ENCODE measurements at regions not wholly inside any gene's neighbourhood (a gene's known extent, or its start where the extent isn't known, plus 50 kb on each side); places are given as distances from the start of the nearest gene placed in this dataset.

DNA sequence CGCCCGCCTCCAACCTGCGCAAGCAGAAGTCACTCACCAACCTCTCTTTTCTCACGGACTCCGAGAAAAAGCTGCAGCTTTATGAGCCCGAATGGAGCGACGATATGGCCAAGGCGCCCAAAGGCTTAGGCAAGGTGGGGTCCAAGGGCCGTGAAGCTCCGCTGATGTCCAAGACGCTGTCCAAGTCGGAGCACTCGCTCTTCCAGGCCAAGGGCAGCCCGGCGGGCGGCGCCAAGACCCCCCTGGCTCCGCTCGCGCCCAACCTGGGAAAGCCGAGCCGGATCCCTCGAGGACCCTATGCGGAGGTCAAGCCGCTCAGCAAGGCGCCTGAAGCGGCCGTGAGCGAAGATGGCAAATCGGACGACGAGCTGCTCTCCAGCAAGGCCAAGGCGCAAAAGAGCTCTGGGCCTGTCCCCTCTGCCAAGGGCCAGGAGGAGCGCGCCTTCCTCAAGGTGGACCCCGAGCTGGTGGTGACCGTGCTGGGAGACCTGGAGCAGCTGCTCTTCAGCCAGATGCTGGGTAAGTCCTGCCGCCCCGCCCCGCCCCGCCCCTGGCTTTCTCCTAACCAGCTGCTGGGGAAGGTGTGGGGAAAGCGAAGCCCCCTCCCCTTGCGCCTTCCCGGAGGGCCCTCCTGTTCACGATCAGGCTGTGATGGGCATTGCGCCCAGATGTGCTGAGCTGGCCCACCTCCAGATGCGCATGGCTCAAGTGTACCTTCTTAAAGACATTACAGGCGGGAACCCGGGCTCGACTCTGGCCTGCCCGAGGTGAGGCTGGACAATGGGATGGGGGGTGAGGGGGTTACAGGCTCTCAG lies 110.2 kb downstream of the NAV1 start:
- Histone ChIP-seq H3K4me1 (ENCODE audit: control insufficient read depth in 1 of 2, insufficient read depth in 2 of 2, low read length in 2 of 2) (peaks cover 6 to 31% of the 10 kb centered on the region in 2 donors), H3K27ac (ENCODE audit: low read length) (no peak overlapping the region), H3K27me3 (ENCODE audit: low read depth, low read length) (no peaks in the 10 kb centered on the region), H3K9me3 (ENCODE audit: control insufficient read depth in 1 of 2, low read length in 2 of 2) (no peaks in the 10 kb centered on the region), H3K36me3 (ENCODE audit: control insufficient read depth in 1 of 2, insufficient read depth in 2 of 2, low read length in 2 of 2) (no peaks in the 10 kb centered on the region), H3K4me3 (ENCODE audit: low read depth in 1 of 2, low read length in 2 of 2) (peak overlapping the region; percentile 67 to 72)

GRCh38 chr1:201649761-201650622 lies 111.1 kb downstream of the NAV1 start:
- Histone ChIP-seq H3K9me3 (ENCODE audit: control insufficient read depth in 1 of 2, low read length in 2 of 2) (no peaks in the 10 kb centered on the region), H3K27ac (ENCODE audit: low read length) (peak overlapping the region; percentile 51), H3K4me1 (ENCODE audit: control insufficient read depth in 1 of 2, insufficient read depth in 2 of 2, low read length in 2 of 2) (peaks cover 6 to 31% of the 10 kb centered on the region in 2 donors), H3K4me3 (ENCODE audit: low read depth in 1 of 2, low read length in 2 of 2) (peak overlapping the region; percentile 67 to 72), H3K36me3 (ENCODE audit: control insufficient read depth in 1 of 2, insufficient read depth in 2 of 2, low read length in 2 of 2) (no peaks in the 10 kb centered on the region), H3K27me3 (ENCODE audit: low read depth, low read length) (no peaks in the 10 kb centered on the region)

- H3K27ac ChIP-seq (ENCODE audit: low read length): no peak overlapping the region
- no peaks in the 10 kb centered on the region for H3K9me3 ChIP-seq (ENCODE audit: control insufficient read depth in 1 of 2, low read length in 2 of 2)
- H3K36me3 ChIP-seq (ENCODE audit: control insufficient read depth in 1 of 2, insufficient read depth in 2 of 2, low read length in 2 of 2): no peaks in the 10 kb centered on the region
- H3K27me3 ChIP-seq (ENCODE audit: low read depth, low read length): no peaks in the 10 kb centered on the region
- H3K4me1 ChIP-seq (ENCODE audit: control insufficient read depth in 1 of 2, insufficient read depth in 2 of 2, low read length in 2 of 2): peaks cover 6 to 35% of the 10 kb centered on the region in 2 donors
- peak overlapping the region; percentile 67 to 72 for H3K4me3 ChIP-seq (ENCODE audit: low read depth in 1 of 2, low read length in 2 of 2)
Observed at GRCh38 chr1:201650623-201650933, 111.7 kb downstream of the NAV1 start.

DNA sequence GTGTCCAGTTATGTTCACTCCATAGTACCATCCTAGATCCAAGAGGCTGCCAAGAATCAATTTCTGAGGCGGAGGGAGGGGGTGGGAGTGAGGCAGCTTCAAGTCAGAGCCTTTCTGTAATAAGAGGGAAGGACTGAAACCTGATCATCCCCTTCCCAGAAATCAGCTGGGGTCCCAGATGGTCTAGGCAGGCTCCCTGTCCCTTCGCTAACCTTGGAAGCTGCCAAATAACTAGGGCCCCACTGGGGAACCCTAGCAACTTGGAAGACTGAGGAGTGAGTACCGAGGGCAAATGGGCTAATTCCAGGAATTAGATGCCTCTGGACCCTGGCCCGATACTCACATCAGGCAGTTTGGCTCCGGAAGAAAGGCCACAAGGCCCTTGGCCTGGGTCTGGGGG lies 113.3 kb downstream of the NAV1 start:
- Histone ChIP-seq H3K27ac (ENCODE audit: low read length) (no peak overlapping the region), H3K4me3 (ENCODE audit: low read depth in 1 of 2, low read length in 2 of 2) (no peak overlapping the region), H3K4me1 (ENCODE audit: control insufficient read depth in 1 of 2, insufficient read depth in 2 of 2, low read length in 2 of 2) (peaks cover 6 to 45% of the 10 kb centered on the region in 2 donors), H3K27me3 (ENCODE audit: low read depth, low read length) (no peaks in the 10 kb centered on the region), H3K9me3 (ENCODE audit: control insufficient read depth in 1 of 2, low read length in 2 of 2) (no peaks in the 10 kb centered on the region), H3K36me3 (ENCODE audit: control insufficient read depth in 1 of 2, insufficient read depth in 2 of 2, low read length in 2 of 2) (no peaks in the 10 kb centered on the region)

- no peaks in the 10 kb centered on the region for H3K36me3 ChIP-seq (ENCODE audit: control insufficient read depth in 1 of 2, insufficient read depth in 2 of 2, low read length in 2 of 2)
- peaks cover 6 to 37% of the 10 kb centered on the region in 2 donors for H3K4me1 ChIP-seq (ENCODE audit: control insufficient read depth in 1 of 2, insufficient read depth in 2 of 2, low read length in 2 of 2)
- no peaks in the 10 kb centered on the region for H3K9me3 ChIP-seq (ENCODE audit: control insufficient read depth in 1 of 2, low read length in 2 of 2)
- no peak overlapping the region for H3K4me3 ChIP-seq (ENCODE audit: low read depth in 1 of 2, low read length in 2 of 2)
- no peaks in the 10 kb centered on the region for H3K27me3 ChIP-seq (ENCODE audit: low read depth, low read length)
- H3K27ac ChIP-seq (ENCODE audit: low read length): no peak overlapping the region
Observed at GRCh38 chr1:201653233-201653632, 114.3 kb downstream of the NAV1 start.

- no peaks in the 10 kb centered on the region for H3K36me3 ChIP-seq (ENCODE audit: control insufficient read depth in 1 of 2, insufficient read depth in 2 of 2, low read length in 2 of 2)
- peaks cover 6 to 36% of the 10 kb centered on the region in 2 donors for H3K4me1 ChIP-seq (ENCODE audit: control insufficient read depth in 1 of 2, insufficient read depth in 2 of 2, low read length in 2 of 2)
- no peak overlapping the region for H3K4me3 ChIP-seq (ENCODE audit: low read depth in 1 of 2, low read length in 2 of 2)
- no peaks in the 10 kb centered on the region for H3K27me3 ChIP-seq (ENCODE audit: low read depth, low read length)
- no peak overlapping the region for H3K27ac ChIP-seq (ENCODE audit: low read length)
- H3K9me3 ChIP-seq (ENCODE audit: control insufficient read depth in 1 of 2, low read length in 2 of 2): no peaks in the 10 kb centered on the region
Observed at GRCh38 chr1:201653883-201654282, 115.0 kb downstream of the NAV1 start.

- no peaks in the 10 kb centered on the region for H3K9me3 ChIP-seq (ENCODE audit: control insufficient read depth in 1 of 2, low read length in 2 of 2)
- no peak overlapping the region for H3K4me3 ChIP-seq (ENCODE audit: low read depth in 1 of 2, low read length in 2 of 2)
- no peaks in the 10 kb centered on the region for H3K27me3 ChIP-seq (ENCODE audit: low read depth, low read length)
- no peak overlapping the region for H3K27ac ChIP-seq (ENCODE audit: low read length)
- peaks cover 6 to 26% of the 10 kb centered on the region in 2 donors for H3K4me1 ChIP-seq (ENCODE audit: control insufficient read depth in 1 of 2, insufficient read depth in 2 of 2, low read length in 2 of 2)
- no peaks in the 10 kb centered on the region for H3K36me3 ChIP-seq (ENCODE audit: control insufficient read depth in 1 of 2, insufficient read depth in 2 of 2, low read length in 2 of 2)
Observed at GRCh38 chr1:201655243-201655642, 116.3 kb downstream of the NAV1 start.

GRCh38 chr1:201655910-201656309 lies 117.0 kb downstream of the NAV1 start:
- Histone ChIP-seq H3K4me3 (ENCODE audit: low read depth in 1 of 2, low read length in 2 of 2) (no peak overlapping the region), H3K4me1 (ENCODE audit: control insufficient read depth in 1 of 2, insufficient read depth in 2 of 2, low read length in 2 of 2) (peaks cover 1 to 19% of the 10 kb centered on the region in 2 donors), H3K36me3 (ENCODE audit: control insufficient read depth in 1 of 2, insufficient read depth in 2 of 2, low read length in 2 of 2) (no peaks in the 10 kb centered on the region), H3K9me3 (ENCODE audit: control insufficient read depth in 1 of 2, low read length in 2 of 2) (no peaks in the 10 kb centered on the region), H3K27me3 (ENCODE audit: low read depth, low read length) (no peaks in the 10 kb centered on the region), H3K27ac (ENCODE audit: low read length) (no peak overlapping the region)

DNA sequence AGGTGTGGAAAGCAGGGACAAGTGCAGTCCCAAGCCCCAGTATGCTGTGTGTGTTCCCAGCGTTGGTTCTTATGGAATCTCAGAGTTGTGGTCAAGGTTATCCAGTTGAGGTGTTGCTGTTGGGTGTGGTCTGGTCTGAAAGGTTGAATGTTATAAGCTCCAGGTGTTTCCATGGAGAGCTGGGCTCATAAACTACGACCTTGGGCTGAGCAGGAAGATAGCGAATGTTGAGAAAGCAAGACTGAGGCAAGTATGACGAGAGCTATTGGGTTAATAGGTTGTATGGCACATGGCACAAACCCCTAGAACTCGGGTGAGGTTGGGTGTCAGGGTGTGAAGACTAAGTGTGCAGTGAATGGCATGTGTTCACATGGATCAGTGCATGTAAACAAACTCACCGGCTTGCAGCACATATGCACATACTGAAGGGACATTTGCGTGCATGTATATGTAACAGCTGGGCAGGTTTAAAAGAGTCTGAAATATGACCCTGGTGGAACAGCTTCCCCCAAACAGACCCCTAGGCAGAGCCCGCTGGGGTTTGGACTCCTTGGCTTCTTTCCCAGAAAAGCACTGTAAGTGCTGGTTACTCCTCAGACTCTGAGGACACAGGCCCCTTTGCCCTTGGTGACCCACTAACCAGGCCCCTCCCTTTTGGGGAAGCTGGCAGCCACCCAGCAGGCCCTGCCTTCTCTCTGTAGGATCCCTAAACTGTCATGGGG lies 117.5 kb downstream of the NAV1 start:
- H3K9me3 ChIP-seq (ENCODE audit: control insufficient read depth in 1 of 2, low read length in 2 of 2): no peaks in the 10 kb centered on the region
- H3K36me3 ChIP-seq (ENCODE audit: control insufficient read depth in 1 of 2, insufficient read depth in 2 of 2, low read length in 2 of 2): no peaks in the 10 kb centered on the region
- peaks cover 0 to 14% of the 10 kb centered on the region in 2 donors for H3K4me1 ChIP-seq (ENCODE audit: control insufficient read depth in 1 of 2, insufficient read depth in 2 of 2, low read length in 2 of 2)
- no peaks in the 10 kb centered on the region for H3K27me3 ChIP-seq (ENCODE audit: low read depth, low read length)
- no peak overlapping the region for H3K4me3 ChIP-seq (ENCODE audit: low read depth in 1 of 2, low read length in 2 of 2)
- no peak overlapping the region for H3K27ac ChIP-seq (ENCODE audit: low read length)

GRCh38 chr1:201659572-201659971 lies 120.6 kb downstream of the NAV1 start:
- H3K9me3 ChIP-seq (ENCODE audit: control insufficient read depth in 1 of 2, low read length in 2 of 2): no peaks in the 10 kb centered on the region
- no peak overlapping the region for H3K27ac ChIP-seq (ENCODE audit: low read length)
- H3K27me3 ChIP-seq (ENCODE audit: low read depth, low read length): no peaks in the 10 kb centered on the region
- peaks cover 0 to 14% of the 10 kb centered on the region in 2 donors for H3K4me1 ChIP-seq (ENCODE audit: control insufficient read depth in 1 of 2, insufficient read depth in 2 of 2, low read length in 2 of 2)
- H3K36me3 ChIP-seq (ENCODE audit: control insufficient read depth in 1 of 2, insufficient read depth in 2 of 2, low read length in 2 of 2): no peaks in the 10 kb centered on the region
- H3K4me3 ChIP-seq (ENCODE audit: low read depth in 1 of 2, low read length in 2 of 2): no peak overlapping the region
